IMR-90 (cell line): ENCODE measurements at regions not wholly inside any gene's neighbourhood (a gene's known extent, or its start where the extent isn't known, plus 50 kb on each side); places are given as distances from the start of the nearest gene placed in this dataset.

ENCODE experiments used
- ATAC-seq: fragments of 200-7000 bp; cut with Tn5 transposase; 2 replicates; pipeline ENCODE4 v1.9.1; 2020; ENCODE audit warnings: low read depth, mild to moderate bottlenecking, moderate library complexity
- BruUV-seq: library from RNA; stranded (reverse); fragments of 400-500 nt; replicated peaks from 2 replicates; lab custom pipeline; 2021; lab: Mats Ljungman, UMichigan
- CTCF ChIA-PET: fragments of 300-600 bp; formaldehyde crosslinking; extraction: SDS; loops from one replicate; lab custom pipeline; 2021; ENCODE audit warnings: antibody characterized with exemption; lab: Yijun Ruan, JAX
- POLR2A ChIA-PET: fragments of 300-600 bp; sonication (Branson Sonifier 250); formaldehyde crosslinking; loops from one replicate; lab custom pipeline; 2022; ENCODE audit warnings: antibody characterized with exemption; ENCODE audit not compliant: unreplicated experiment; lab: Charles Lee
- DNase-seq: peaks from one replicate; pipeline ENCODE4 v3.0.0; 2013
- H2AFZ ChIP-seq: replicated peaks from 2 replicates; pipeline ENCODE3; 2013; ENCODE audit warnings: low read length, mild to moderate bottlenecking; ENCODE audit not compliant: poor library complexity
- H2AK5ac ChIP-seq: 2 replicates; pipeline ENCODE4 v1.6.1; 2013; ENCODE audit warnings: low read depth, low read length, inconsistent platforms
- H2AK9ac ChIP-seq: replicated peaks from 2 replicates; pipeline ENCODE3; 2013; ENCODE audit warnings: mild to moderate bottlenecking, low read depth, low read length, moderate library complexity; ENCODE audit not compliant: poor library complexity
- H2BK120ac ChIP-seq: 2 replicates; pipeline ENCODE4 v1.6.1; 2013; ENCODE audit warnings: low read depth, low read length, inconsistent platforms
- H2BK15ac ChIP-seq: 3 replicates; pipeline ENCODE4 v1.6.1; 2013; ENCODE audit warnings: low read depth, low read length, inconsistent platforms
- H2BK20ac ChIP-seq: 2 replicates; pipeline ENCODE4 v1.6.1; 2013; ENCODE audit warnings: low read depth, mild to moderate bottlenecking, inconsistent platforms, low read length, moderate library complexity
- H2BK5ac ChIP-seq: 2 replicates; pipeline ENCODE4 v1.6.1; 2013; ENCODE audit warnings: mild to moderate bottlenecking, low read depth, low read length, inconsistent platforms; ENCODE audit not compliant: poor library complexity, severe bottlenecking
- H3K14ac ChIP-seq: replicated peaks from 2 replicates; pipeline ENCODE4 v1.6.1; 2013; ENCODE audit warnings: low read depth, low read length, inconsistent platforms
- H3K18ac ChIP-seq: 2 replicates; pipeline ENCODE4 v1.6.1; 2013; ENCODE audit warnings: low read depth, low read length, control low read depth
- H3K23ac ChIP-seq: 2 replicates; pipeline ENCODE4 v1.6.1; 2013; ENCODE audit warnings: low read depth, low read length, inconsistent platforms
- H3K27ac ChIP-seq: 2 replicates; pipeline ENCODE4 v1.5.1; 2013; ENCODE audit warnings: mild to moderate bottlenecking, control low read depth, low read length; ENCODE audit not compliant: insufficient read depth
- H3K27me3 ChIP-seq: 2 replicates; pipeline ENCODE4 v1.6.1; 2013; ENCODE audit warnings: low read length; ENCODE audit not compliant: control insufficient read depth, insufficient read depth
- H3K36me3 ChIP-seq: 2 replicates; pipeline ENCODE4 v1.6.1; 2013; ENCODE audit warnings: low read length, mixed read lengths; ENCODE audit not compliant: control insufficient read depth, insufficient read depth
- H3K4ac ChIP-seq: 2 replicates; pipeline ENCODE4 v1.6.1; 2013; ENCODE audit warnings: low read depth, low read length, inconsistent platforms
- H3K4me1 ChIP-seq: 2 replicates; pipeline ENCODE4 v1.6.1; 2013; ENCODE audit warnings: low read length, mixed read lengths; ENCODE audit not compliant: control insufficient read depth, insufficient read depth
- H3K4me2 ChIP-seq: 2 replicates; pipeline ENCODE4 v1.6.1; 2013; ENCODE audit warnings: low read depth, mild to moderate bottlenecking, control low read depth, low read length, moderate library complexity
- H3K4me3 ChIP-seq: 2 replicates; pipeline ENCODE4 v1.5.1; 2013; ENCODE audit warnings: low read depth, mild to moderate bottlenecking, control low read depth, low read length, moderate library complexity; ENCODE audit not compliant: insufficient read depth
- H3K56ac ChIP-seq: 2 replicates; pipeline ENCODE4 v1.6.1; 2013; ENCODE audit warnings: low read length, inconsistent platforms; ENCODE audit not compliant: insufficient read depth; ENCODE audit errors: extremely low read depth
- H3K79me1 ChIP-seq, 2 experiments: 2 replicates each; pipeline ENCODE4 v1.6.1; 2013; ENCODE audit warnings: low read length in 2 of 2, inconsistent platforms in 1 of 2, low read depth in 1 of 2
- H3K9ac ChIP-seq: 2 replicates; pipeline ENCODE4 v1.6.1; 2013; ENCODE audit warnings: low read depth, low read length, control low read depth
- H3K9me1 ChIP-seq: 2 replicates; pipeline ENCODE4 v1.6.1; 2013; ENCODE audit warnings: low read length, inconsistent platforms; ENCODE audit not compliant: insufficient read depth
- H3K9me3 ChIP-seq: 2 replicates; pipeline ENCODE4 v1.6.1; 2013; ENCODE audit warnings: low read length; ENCODE audit not compliant: control insufficient read depth, insufficient read depth
- H4K20me1 ChIP-seq: 2 replicates; pipeline ENCODE4 v1.6.1; 2013; ENCODE audit warnings: low read length, inconsistent platforms; ENCODE audit not compliant: insufficient read depth
- H4K5ac ChIP-seq: 2 replicates; pipeline ENCODE4 v1.6.1; 2013; ENCODE audit warnings: mild to moderate bottlenecking, low read depth, low read length, control low read depth
- H4K8ac ChIP-seq, 2 experiments: 2 replicates each; pipeline ENCODE4 v1.6.1; 2013; ENCODE audit warnings: low read depth in 2 of 2, low read length in 2 of 2, control low read depth in 1 of 2, inconsistent platforms in 1 of 2
- H4K91ac ChIP-seq: 2 replicates; pipeline ENCODE4 v1.6.1; 2013; ENCODE audit warnings: low read depth, low read length, inconsistent platforms; ENCODE audit not compliant: insufficient read depth
- CEBPB ChIP-seq: IDR thresholded peaks from 2 replicates; pipeline ENCODE4 v1.6.1; 2012; ENCODE audit warnings: low read depth, low read length, improper control_type of control experiment
- ELK1 ChIP-seq: fragments of 150-350 bp; IDR thresholded peaks from 2 replicates; pipeline ENCODE4 v1.6.1; 2016; ENCODE audit warnings: low read depth, mild to moderate bottlenecking, low read length, moderate library complexity, borderline replicate concordance
- FOS ChIP-seq: fragments of 150-350 bp; IDR thresholded peaks from 2 replicates; pipeline ENCODE4 v1.6.1; 2016; ENCODE audit warnings: low read depth, low read length
- MAFK ChIP-seq: IDR thresholded peaks from 2 replicates; pipeline ENCODE4 v1.6.1; 2012; ENCODE audit warnings: low read depth, low read length, improper control_type of control experiment
- MAZ ChIP-seq: IDR thresholded peaks from 2 replicates; pipeline ENCODE4 v1.6.1; 2012; ENCODE audit warnings: low read depth, mild to moderate bottlenecking, low read length, improper control_type of control experiment, moderate library complexity, borderline replicate concordance
- MXI1 ChIP-seq: IDR thresholded peaks from 2 replicates; pipeline ENCODE4 v1.6.1; 2012; ENCODE audit warnings: low read depth, mild to moderate bottlenecking, low read length, moderate library complexity, borderline replicate concordance
- NFE2L2 ChIP-seq: fragments of 150-350 bp; IDR thresholded peaks from 2 replicates; pipeline ENCODE4 v1.6.1; 2016; ENCODE audit warnings: low read depth, mild to moderate bottlenecking, low read length
- POLR2A ChIP-seq: IDR thresholded peaks from 2 replicates; pipeline ENCODE4 v1.6.1; 2012; ENCODE audit warnings: mild to moderate bottlenecking, low read depth, low read length
- RAD21 ChIP-seq: IDR thresholded peaks from 2 replicates; pipeline ENCODE4 v1.6.1; 2012; ENCODE audit warnings: low read length, improper control_type of control experiment
- RFX5 ChIP-seq: IDR thresholded peaks from 2 replicates; pipeline ENCODE4 v1.8.0; 2012; ENCODE audit warnings: low read depth, mild to moderate bottlenecking, low read length, moderate library complexity
- SMC3 ChIP-seq: fragments of 150-350 bp; IDR thresholded peaks from 2 replicates; pipeline ENCODE4 v1.6.1; 2016; ENCODE audit warnings: low read depth, mild to moderate bottlenecking, antibody characterized with exemption, low read length, moderate library complexity
- WGBS, 2 experiments: methylation state at CpG; one replicate each; pipeline versions ENCODE4 v1.1.5 to v1.1.7; 2013; ENCODE audit warnings: missing lambda C conversion rate in 2 of 2; ENCODE audit not compliant: insufficient read length in 1 of 2; ENCODE audit errors: extremely low coverage in 2 of 2; 5-methylcytosine and 5-hydroxymethylcytosine counted together
- dilution Hi-C: fragments of 300-500 bp; cut with HindIII; formaldehyde crosslinking; loops from one replicate; pipeline ENCODE4 v1.14.3; 2018; ENCODE audit warnings: low sequenced_read_pairs; ENCODE audit not compliant: unreplicated experiment
- in situ Hi-C: fragments of 300-500 bp; cut with MboI; formaldehyde crosslinking; loops from 3 replicates; pipeline ENCODE4 v1.14.3; 2019; ENCODE audit warnings: low sequenced_read_pairs, inconsistent platforms, mixed read lengths
- intact Hi-C: fragments of 100-400 bp; cut with micrococcal nuclease; formaldehyde crosslinking; loops from 2 replicates; pipeline ENCODE4 v1.10.0; 2022

GRCh38 chr5:34576891-34577666 lies 79.0 kb upstream of the RAI14 start:
- intact Hi-C loops, result no loop called here
- Histone ChIP-seq H3K4me3 (no peak overlapping the region), H3K4me1 (peaks cover 11% of the 10 kb centered on the region), H3K4ac (peak overlapping the region; percentile 38), H4K91ac (peak overlapping the region; percentile 16; the same call in 1 of the 2 replicates), H2BK20ac (peak overlapping the region; percentile 57), H3K23ac (peak overlapping the region; percentile 32; the same call in 1 of the 2 replicates), H4K20me1 (no peaks in the 10 kb centered on the region), H3K79me1 (peaks cover 0 to 11% of the 10 kb centered on the region in 2 experiments; a peak in 2 of 4 replicates), H3K9me1 (peaks cover 18% of the 10 kb centered on the region; the same call in 1 of the 2 replicates), H2BK5ac (peak overlapping the region; percentile 14), H3K14ac (peak overlapping the region; percentile 10), H3K18ac (peak overlapping the region; percentile 61; the same call in 1 of the 2 replicates), H2BK15ac (peak overlapping the region; percentile 90; the same call in 1 of the 3 replicates), H3K36me3 (no peaks in the 10 kb centered on the region), H2AK5ac (peak overlapping the region; percentile 71), H3K9me3 (0 out of 2 replicates have a peak, but pooled peaks cover 2% of the 10 kb centered on the region), H3K27me3 (no peaks in the 10 kb centered on the region), H3K56ac (no peak overlapping the region), H2BK120ac (peak overlapping the region; percentile 69), H3K27ac (no peak overlapping the region), H2AK9ac (no peak overlapping the region), H2AFZ (peak overlapping the region; percentile 71), H4K5ac (no peak overlapping the region), H3K4me2 (no peak overlapping the region), H4K8ac (peak overlapping the region in 1 of 2 experiments; percentile 49; a peak in 2 of 4 replicates), H3K9ac (no peak overlapping the region)
- CTCF ChIA-PET, result interaction anchor here (1.1 kb wide), 1 partner anchor 39 kb away, joined by 4 read pairs; no protein-coding TSS in a partner anchor
- no peak for TF ChIP-seq ELK1
- no peak for TF ChIP-seq FOS
- TF ChIP-seq MAZ, result no peak
- TF ChIP-seq MXI1, result no peak
- TF ChIP-seq RFX5, result no peak
- TF ChIP-seq RAD21, result no peak
- no peak for TF ChIP-seq MAFK
- no peak for TF ChIP-seq NFE2L2
- TF ChIP-seq CEBPB, result no peak
- no peak for TF ChIP-seq SMC3
- TF ChIP-seq POLR2A, result no peak
- DNase-seq (no peak), ATAC-seq (no peak)
- POLR2A ChIA-PET, result no interaction called here
- no TSS peak for BruUV-seq
- dilution Hi-C loops, result no loop called here
- in situ Hi-C loops, result no loop called here
- 79% methylated on average over 5 of the region's 11 CpGs; no CpG with 5 or more reads in 1 of the 2 experiments for WGBS, 2 experiments
